SK-N-SH treated with all-trans-retinoic acid at 6 μM for 48 hours (cell line): ENCODE measurements at regions not wholly inside any gene's neighbourhood (a gene's known extent, or its start where the extent isn't known, plus 50 kb on each side); places are given as distances from the start of the nearest gene placed in this dataset.

Experiments used
- RARB ChIP-seq: fragments of 250-450 bp; sonication (Bioruptor Pico); IDR thresholded peaks from 2 replicates; pipeline ENCODE4 v1.8.0; 2021; ENCODE audit warnings: mild to moderate bottlenecking, moderate library complexity
- ZFP30 ChIP-seq: fragments of 450-650 bp; formaldehyde crosslinking; IDR thresholded peaks from 2 replicates; pipeline ENCODE4 v1.5.0; 2022; ENCODE audit warnings: mild to moderate bottlenecking, moderate library complexity
- TF ChIP-seq, protein P1 (sequence below): fragments of 250-450 bp; sonication (Bioruptor Pico); IDR thresholded peaks from 2 replicates; pipeline ENCODE4 v1.5.0; 2020; ENCODE audit warnings: mild to moderate bottlenecking, moderate library complexity

DNA sequence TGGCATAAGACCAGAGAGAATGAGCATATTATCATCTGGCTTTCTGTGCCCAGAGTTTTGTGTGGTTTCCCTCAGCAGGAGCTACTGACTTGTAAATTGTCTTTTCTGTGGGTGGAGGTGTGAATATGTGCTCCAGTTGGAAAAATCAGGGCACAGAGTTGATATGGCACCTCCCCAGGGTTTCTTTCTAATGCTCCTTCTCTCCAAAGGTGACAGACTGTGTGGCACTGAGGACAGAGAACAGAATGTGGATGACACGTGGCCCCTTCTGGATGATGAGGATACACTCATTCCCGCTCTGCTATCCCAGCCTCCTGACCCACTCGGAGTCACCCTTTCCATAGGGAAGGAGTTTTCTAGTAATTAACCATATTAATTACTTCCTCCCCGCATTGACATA is 221.0 kb downstream of the ICE1 start:
- TF ChIP-seq RARB (CRISPR knock-in tag): no peak
- no peak for TF ChIP-seq ZFP30 (CRISPR knock-in tag)
- TF ChIP-seq, protein P1, sequence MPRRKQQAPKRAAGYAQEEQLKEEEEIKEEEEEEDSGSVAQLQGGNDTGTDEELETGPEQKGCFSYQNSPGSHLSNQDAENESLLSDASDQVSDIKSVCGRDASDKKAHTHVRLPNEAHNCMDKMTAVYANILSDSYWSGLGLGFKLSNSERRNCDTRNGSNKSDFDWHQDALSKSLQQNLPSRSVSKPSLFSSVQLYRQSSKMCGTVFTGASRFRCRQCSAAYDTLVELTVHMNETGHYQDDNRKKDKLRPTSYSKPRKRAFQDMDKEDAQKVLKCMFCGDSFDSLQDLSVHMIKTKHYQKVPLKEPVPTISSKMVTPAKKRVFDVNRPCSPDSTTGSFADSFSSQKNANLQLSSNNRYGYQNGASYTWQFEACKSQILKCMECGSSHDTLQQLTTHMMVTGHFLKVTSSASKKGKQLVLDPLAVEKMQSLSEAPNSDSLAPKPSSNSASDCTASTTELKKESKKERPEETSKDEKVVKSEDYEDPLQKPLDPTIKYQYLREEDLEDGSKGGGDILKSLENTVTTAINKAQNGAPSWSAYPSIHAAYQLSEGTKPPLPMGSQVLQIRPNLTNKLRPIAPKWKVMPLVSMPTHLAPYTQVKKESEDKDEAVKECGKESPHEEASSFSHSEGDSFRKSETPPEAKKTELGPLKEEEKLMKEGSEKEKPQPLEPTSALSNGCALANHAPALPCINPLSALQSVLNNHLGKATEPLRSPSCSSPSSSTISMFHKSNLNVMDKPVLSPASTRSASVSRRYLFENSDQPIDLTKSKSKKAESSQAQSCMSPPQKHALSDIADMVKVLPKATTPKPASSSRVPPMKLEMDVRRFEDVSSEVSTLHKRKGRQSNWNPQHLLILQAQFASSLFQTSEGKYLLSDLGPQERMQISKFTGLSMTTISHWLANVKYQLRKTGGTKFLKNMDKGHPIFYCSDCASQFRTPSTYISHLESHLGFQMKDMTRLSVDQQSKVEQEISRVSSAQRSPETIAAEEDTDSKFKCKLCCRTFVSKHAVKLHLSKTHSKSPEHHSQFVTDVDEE (CRISPR knock-in tag): no peak
